NCI-H2196 (cell line): ENCODE measurements at regions not wholly inside any gene's neighbourhood (a gene's known extent, or its start where the extent isn't known, plus 50 kb on each side); places are given as distances from the start of the nearest gene placed in this dataset.

Experiments
- DNase-seq: peaks from one replicate; lab custom pipeline; 2025; ENCODE audit not compliant: unreplicated experiment; lab: John Stamatoyannopoulos, UW

DNA sequence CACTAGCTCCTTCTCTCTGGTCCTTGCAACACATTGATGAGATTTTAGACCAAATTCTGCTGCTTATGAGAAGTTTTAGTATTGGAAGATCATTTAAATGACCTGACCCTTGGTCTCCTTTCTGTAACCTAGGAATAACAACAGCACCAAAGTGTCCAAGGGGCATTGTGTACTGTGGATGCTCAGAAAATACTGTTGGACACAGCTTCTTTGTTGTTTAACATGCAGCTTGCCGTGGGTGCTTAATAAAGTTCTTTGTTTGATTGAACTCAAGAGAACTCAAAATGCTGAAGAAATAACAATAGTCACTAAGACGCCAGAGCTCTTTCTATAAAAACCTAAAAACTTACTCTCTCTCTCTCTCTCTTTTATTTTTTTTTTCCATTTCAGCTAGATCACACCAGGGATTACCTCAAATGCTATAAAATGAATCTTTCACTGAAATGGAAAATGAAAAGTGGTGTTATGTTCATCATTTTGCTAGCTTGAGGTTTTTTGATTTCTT, 548.9 kb upstream of the CDH8 start:
- no peak for DNase-seq

- no peak for DNase-seq
Observed at GRCh38 chr16:62583414-62583813, 547.2 kb upstream of the CDH8 start.

DNA sequence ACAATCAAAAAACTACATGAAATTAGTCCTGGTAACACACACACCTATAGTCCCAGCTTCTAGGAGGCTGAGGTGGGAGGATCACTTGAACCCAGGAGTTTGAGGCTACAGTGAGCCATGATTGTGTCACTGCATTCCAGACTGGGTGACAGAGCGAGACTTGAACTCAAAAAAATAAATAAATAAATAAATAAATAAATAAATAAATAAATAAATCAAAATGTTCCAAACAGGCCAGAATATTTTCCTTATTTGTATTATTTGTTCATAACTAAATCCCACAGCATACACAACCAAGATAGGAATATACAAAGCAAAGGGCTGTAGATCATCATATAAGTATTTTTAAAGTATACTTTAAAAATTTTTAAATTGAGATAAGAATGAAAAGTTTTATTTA, 537.2 kb upstream of the CDH8 start:
- no peak for DNase-seq

DNA sequence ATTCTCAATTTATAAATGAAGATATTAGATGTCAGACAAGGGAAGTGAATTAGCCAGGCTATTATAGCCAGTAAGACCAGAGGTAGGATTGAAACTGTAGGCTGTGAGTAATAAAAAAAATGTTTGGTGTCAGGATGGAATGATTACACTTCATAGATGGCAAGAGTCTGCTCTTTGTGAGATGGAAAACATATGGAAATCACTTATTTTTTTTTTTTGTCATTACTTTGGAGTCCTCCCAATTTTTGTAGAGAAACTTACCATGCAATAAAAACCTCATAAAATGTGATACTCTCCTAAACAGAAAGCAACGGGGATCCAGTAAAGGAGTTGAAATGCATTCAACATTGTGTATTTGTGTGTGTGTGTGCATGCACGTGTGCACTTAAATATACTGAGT, 532.7 kb upstream of the CDH8 start:
- no peak for DNase-seq

DNA sequence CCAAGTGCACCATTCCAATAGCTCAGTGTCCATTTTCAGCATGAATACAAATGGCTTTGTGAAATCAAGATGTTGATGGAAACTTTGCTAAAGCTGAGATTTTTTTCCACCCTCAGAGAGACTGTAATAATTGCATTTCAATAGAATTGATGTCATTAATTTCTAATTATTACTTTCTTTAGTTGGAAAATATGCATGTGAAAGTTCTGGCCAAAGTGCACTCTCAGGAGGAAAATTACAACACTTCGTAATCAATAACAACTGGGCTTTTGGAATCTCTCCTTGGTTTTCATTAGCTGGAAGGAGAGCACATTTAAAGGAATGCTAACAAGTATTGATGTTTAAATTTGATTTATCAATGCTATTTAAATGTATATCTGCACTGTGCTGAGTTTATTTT, 529.5 kb upstream of the CDH8 start:
- no peak for DNase-seq

DNA sequence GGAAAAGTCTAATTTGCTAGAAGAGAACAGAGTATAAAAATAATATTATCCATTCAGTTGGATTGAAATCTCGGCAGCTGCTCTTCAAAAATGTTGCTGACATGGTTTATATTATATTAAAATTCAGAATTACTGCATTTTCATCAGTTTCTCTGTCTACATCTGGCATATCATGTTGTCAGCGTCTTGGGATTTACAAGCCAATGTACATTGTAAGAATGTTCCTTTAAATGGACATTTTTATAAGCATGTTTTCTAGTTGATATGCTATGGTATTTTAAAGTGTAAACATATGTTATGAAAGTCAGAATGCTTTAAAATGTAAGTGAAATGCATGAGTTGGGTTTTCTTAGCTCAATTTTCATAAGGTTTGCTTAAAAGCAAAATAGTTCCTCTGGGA, 528.1 kb upstream of the CDH8 start:
- DNase-seq, result no peak

GRCh38 chr16:62562121-62562520, 525.9 kb upstream of the CDH8 start:
- no peak for DNase-seq

DNA sequence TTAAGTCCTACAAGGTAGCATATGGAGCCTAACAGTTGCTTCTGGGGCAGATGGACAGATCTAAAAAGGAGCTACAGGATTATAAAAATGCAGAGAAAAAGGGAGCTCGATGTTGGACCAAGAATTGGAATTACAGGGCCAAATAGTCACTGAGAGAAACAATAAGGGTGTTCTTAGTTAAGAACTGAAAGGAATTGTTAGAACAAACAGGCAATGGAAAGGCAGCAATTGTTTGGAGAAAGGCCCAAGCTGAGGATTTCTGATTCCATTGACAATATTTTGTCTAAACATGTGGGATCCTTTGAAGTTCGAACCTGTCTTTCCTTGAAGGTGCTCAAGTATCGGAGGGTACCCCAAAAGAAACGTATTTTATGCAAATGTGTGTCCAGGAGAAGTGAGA, 513.6 kb upstream of the CDH8 start:
- no peak for DNase-seq

DNA sequence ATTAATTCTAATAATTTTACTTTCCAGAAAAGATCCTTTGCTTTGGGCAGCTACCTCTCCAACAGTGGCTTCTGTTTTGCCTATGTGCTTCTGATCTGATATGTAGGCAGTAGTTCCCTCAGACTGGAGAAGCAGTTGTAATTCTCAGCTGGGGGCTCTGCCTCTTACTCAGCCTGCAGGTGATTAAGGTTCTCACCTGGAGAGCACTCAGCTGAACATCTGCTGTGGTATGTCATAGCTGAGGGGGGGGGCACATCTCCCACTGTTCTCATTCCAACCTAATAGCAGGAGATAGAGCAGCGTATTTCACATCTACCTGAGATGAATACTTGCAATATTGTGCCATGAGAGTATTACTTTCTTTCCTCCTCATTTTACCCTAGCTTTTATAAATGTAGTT, 511.9 kb upstream of the CDH8 start:
- DNase-seq, result no peak

GRCh38 chr16:62546701-62547100, 510.5 kb upstream of the CDH8 start:
- DNase-seq, result no peak

DNA sequence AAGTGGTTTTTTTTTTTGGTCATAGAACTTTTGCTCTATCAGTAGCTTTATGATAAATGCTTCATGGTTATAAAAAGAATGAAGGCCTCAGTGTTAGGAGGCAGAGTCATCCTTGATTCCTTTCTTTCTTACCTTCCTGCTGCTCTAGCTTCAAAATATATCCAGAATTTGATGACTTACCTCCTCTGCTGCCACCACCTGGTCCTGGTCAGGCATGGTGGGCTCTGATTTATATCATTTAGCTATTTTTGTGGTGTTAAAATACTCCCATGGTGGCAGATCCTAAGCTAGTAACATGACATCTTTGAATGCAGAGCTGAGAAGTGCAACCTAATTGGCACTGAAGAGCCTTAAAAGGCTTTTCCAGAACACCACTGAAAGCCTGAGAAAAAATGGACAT, 508.8 kb upstream of the CDH8 start:
- no peak for DNase-seq

DNA sequence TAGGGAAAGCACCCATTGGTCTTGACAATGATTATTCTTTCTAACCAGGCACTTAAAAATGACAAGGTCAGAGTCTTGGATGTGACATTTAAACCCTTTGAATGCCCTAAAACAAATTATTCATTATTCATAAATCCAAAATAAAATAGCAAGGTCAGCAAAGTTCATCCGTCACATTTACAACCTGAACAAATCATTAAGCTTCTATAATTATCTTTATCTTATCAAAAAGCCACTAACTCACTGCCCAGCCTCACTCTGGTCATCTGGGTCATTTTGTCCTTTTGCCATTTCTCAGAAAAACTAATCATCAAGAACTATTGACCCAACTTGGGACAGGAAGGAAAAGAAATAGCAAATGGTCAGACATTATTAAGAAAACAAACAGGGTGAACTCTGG, 507.3 kb upstream of the CDH8 start:
- no peak for DNase-seq

DNA sequence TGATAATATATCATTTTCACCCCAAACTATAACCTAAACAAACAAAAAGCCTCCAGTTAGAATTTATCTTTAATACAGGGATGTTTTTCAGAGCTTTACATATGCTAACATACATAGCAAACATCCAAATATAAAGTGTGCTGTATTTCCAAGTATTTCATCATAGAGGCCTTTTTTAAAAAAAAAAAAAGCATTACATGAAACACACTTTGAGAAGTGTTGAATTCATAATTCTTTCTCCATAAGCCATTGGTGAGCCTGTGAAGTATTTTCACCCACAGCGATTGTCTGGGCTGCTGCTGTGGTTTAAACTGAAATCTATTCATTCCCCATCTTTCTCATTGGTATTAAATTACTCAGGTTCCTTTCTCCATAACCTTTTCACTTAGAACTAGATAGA, 503.4 kb upstream of the CDH8 start:
- DNase-seq, result no peak

DNA sequence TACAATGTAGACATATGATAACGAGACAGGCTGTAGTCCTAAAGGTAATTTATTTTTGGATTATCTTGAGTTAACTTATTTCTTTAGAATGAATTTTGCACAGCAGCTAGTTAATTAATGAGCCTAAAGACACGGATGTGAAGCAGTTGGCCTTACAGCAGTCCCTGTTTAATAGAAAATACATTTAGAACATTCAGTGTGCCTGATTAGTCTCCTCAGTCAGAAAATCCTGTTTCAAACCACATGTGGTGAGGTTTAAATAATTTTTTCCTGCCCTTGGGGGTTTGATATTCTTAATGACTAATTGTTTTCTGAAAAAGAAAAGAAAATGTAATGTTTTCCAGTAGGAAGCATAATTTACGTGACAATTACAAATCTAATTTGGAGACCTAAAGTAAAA, 494.2 kb upstream of the CDH8 start:
- no peak for DNase-seq

DNA sequence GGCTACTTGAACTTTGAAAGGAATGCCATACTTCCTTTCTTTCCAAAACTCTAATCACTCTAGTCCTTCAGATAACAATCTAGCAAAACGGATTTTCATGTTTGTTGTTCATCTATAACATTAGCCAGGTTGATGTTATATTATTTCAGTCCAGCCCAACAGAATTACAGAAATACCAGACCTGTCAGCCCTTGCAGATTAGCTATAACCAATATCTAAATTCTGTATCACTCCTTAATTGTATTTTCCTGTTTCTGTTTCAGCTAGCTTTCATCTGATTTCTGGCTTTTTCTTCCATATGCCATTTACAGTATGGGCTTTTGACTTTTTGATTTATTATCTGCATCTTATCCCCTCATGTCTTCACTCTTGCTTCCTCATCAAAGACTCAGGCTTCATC, 479.8 kb upstream of the CDH8 start:
- no peak for DNase-seq

- DNase-seq, result no peak
Observed at GRCh38 chr16:62503073-62503472, 466.8 kb upstream of the CDH8 start.

- no peak for DNase-seq
Observed at GRCh38 chr16:62478903-62479458, 442.7 kb upstream of the CDH8 start.

DNA sequence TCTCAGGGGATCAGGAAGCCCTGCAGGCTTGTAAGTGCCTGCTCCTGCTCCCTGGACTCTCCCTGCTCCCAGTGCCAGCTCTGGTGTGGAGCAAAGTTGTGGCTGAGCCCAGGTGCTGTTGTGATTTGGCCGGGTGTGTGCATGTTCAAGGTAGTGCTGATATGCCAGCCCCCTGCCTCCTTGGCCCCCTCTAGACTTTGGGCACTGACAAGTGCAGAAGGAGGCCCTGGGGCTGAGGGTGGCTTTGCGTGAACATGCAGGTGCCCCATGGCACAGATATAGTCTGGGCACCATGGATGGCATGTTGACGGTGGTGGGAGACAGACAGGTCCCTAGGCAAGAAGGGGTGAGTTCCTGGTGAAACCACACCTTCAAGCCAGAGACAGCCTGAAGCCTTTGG, 441.6 kb upstream of the CDH8 start:
- DNase-seq, result no peak

DNA sequence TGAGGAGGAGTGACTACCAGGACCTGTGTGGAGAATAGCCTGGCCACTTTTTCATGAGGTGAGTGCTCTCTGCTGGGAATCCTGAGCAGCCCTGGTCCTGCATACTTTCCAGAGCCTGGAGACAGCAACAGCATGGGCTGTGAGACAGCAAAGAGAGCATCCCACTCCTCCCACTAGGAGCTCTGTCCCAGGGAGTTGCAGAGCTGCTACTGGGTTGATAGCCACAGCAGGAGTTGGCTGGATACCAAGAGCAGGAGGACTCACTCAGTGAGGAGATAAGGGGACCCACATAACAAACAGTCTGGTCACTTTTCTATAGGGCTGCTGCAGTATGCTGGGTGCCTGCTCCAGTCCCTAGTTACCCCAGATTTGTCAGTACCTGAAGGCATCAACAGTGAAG, 439.3 kb upstream of the CDH8 start:
- DNase-seq, result no peak

DNA sequence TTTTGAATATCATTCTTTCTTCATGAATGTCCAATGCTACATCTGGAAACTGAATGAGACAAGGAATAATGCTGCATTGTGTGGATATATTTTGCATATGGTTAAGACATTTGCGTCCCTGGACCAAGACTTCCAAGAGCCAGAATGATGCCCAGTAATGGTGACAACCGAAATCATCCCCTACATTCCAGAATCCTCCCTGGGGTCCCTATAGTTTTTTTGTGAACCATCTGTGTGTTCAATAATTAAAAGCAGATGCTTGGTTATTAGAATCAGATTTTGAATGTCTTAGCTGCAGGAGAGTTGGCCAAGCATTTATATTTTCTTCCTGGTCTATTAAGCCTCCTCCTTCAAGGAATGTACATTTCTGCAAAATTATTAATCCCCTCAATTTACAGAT, 426.7 kb upstream of the CDH8 start:
- no peak for DNase-seq

- no peak for DNase-seq
Observed at GRCh38 chr16:62450291-62450690, 414.1 kb upstream of the CDH8 start.

DNA sequence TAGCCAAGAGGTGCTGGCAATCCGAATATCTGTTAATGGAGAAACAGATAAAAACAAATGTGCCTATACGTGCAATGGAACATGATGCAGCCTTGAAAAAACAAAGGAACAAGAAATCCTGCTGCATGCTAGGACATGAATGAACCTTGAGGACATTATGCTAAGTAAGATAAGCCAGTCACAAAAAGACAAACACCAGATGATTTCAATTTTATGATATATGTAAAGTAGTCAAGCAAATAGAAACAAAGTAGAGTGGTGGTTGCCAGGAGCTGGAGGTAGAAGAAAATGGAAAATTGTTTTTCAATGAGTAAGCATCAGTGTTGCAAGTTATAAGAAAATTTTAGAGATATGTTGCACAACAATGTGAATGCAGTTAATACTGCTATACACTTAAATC, 409.7 kb upstream of the CDH8 start:
- DNase-seq, result no peak

DNA sequence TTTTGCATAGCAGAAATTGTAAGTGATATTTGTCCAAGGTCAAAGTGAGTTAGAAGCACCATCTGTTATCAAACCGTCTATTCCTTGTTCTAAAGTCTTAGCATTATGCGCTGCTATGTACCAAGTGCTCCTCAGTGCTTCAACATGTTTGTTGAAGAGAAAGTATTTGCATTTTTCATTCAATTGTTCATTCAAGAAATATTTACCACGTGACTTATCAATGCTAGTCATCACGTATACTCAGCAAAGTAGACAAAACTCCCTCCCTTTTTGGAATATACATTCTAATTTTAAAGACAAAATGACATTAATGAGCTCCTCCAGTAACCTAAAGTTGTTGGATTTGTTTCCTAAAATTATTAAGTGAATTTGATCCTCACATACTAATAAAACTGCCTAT, 388.0 kb upstream of the CDH8 start:
- DNase-seq, result no peak

DNA sequence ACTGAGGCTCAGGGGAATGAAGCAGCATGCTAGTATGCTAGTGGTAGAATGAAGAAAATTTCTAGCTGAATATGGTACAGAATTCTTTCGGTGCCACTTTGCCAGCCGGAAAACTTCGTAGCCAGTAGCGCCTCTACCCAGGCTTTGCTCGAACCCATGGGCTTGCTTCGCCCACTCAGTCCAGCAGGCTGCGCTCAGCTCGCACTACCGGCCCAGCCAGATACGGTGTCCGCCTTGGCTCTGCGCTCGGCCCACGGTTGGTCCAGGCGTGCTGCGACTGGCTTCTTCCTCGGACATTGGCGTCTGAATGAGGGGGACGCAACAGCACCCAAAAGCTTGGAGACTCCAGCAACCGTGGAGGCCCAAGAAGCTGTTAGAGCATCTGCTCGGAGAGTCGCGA, 372.5 kb upstream of the CDH8 start:
- no peak for DNase-seq
